ENCODE measurements at regions not wholly inside any gene's neighbourhood (a gene's known extent, or its start where the extent isn't known, plus 50 kb on each side); places are given as distances from the start of the nearest gene placed in this dataset.
A peak's percentile ranks its signal among the peaks of the same experiment; 100 is the strongest.

DNA sequence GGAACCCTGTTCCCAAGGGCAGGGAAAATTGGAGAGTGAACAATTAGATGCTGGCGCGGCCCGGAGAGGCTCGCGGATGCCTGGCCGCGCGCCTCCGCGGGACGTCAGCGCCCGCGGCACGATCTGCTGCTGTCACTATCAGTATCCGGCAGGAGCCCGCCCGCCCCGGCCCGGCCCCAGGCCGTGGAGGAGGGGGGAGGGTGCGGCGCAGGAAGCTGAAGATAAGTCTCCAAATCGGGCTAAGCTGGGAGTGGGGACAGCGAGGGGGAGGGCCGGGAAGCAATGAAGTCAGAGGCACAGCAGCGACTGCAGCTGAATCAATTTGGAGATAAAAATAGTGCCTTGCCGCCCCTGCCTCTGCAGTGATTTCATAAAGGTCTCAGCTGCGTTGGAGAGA, 441.5 kb upstream of the KLF12 start (continued):
- TF ChIP-seq FOSL2 (IDR thresholded peaks at IDR 0.05; ENCODE audit: borderline replicate concordance, low read depth) (no peak), CHD2 (IDR thresholded peaks at IDR 0.05; ENCODE audit: low read length, partially characterized antibody) (peak; percentile 92), FOXM1 (IDR thresholded peaks at IDR 0.05; ENCODE audit: low read depth) (no peak), TEAD4 (IDR thresholded peaks at IDR 0.05; ENCODE audit: borderline replicate concordance, insufficient read depth) (no peak), CTCF (IDR thresholded peaks at IDR 0.05) (no peak), MXI1 (IDR thresholded peaks at IDR 0.05; ENCODE audit: low read depth, low read length) (peak; percentile 84), RAD21 (IDR thresholded peaks at IDR 0.05; ENCODE audit: low read length) (peak; percentile 32)
- TF ChIP-seq, protein P1, sequence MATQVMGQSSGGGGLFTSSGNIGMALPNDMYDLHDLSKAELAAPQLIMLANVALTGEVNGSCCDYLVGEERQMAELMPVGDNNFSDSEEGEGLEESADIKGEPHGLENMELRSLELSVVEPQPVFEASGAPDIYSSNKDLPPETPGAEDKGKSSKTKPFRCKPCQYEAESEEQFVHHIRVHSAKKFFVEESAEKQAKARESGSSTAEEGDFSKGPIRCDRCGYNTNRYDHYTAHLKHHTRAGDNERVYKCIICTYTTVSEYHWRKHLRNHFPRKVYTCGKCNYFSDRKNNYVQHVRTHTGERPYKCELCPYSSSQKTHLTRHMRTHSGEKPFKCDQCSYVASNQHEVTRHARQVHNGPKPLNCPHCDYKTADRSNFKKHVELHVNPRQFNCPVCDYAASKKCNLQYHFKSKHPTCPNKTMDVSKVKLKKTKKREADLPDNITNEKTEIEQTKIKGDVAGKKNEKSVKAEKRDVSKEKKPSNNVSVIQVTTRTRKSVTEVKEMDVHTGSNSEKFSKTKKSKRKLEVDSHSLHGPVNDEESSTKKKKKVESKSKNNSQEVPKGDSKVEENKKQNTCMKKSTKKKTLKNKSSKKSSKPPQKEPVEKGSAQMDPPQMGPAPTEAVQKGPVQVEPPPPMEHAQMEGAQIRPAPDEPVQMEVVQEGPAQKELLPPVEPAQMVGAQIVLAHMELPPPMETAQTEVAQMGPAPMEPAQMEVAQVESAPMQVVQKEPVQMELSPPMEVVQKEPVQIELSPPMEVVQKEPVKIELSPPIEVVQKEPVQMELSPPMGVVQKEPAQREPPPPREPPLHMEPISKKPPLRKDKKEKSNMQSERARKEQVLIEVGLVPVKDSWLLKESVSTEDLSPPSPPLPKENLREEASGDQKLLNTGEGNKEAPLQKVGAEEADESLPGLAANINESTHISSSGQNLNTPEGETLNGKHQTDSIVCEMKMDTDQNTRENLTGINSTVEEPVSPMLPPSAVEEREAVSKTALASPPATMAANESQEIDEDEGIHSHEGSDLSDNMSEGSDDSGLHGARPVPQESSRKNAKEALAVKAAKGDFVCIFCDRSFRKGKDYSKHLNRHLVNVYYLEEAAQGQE (IDR thresholded peaks at IDR 0.05; ENCODE audit: low read depth, low read length) = no peak

GRCh38 chr13:74574964-74575728, 440.9 kb upstream of the KLF12 start:
- Histone ChIP-seq H3K27ac (ENCODE audit: low read depth in 2 of 2, low read length in 1 of 2) (peak overlapping the region in 1 of 2 experiments; percentile 99; a peak in 2 of 4 replicates), H3K9me3 (no peaks in the 10 kb centered on the region), H3K27me3 (ENCODE audit: insufficient read depth) (no peaks in the 10 kb centered on the region; the same call in 1 of the 2 replicates), H3K79me2 (ENCODE audit: insufficient read depth) (no peaks in the 10 kb centered on the region), H3K9me2 (no peaks in the 10 kb centered on the region), H3F3A (replicated peaks; ENCODE audit: insufficient read depth) (no peaks in the 10 kb centered on the region), H3K4me3 (ENCODE audit: low read depth in 2 of 2, low read length in 1 of 2) (peak overlapping the region; percentile 36 to 64), H3K36me3 (replicated peaks in 1 of 2; ENCODE audit: control insufficient read depth in 1 of 2, insufficient read depth in 2 of 2, low read length in 1 of 2) (no peaks in the 10 kb centered on the region), H2AFZ (ENCODE audit: low read depth) (peak overlapping the region; percentile 67; the same call in 1 of the 2 replicates), H3K4me1 (ENCODE audit: control insufficient read depth in 1 of 2, insufficient read depth in 2 of 2, low read depth in 1 of 2, low read length in 1 of 2) (peaks cover 0 to 15% of the 10 kb centered on the region in 2 experiments; a peak in 2 of 4 replicates), H3K4me2 (peak overlapping the region; percentile 79), H4K20me1 (ENCODE audit: insufficient read depth) (no peaks in the 10 kb centered on the region), H3K9ac (no peak overlapping the region)
- DNase-seq = peak; percentile 22
- CTCF ChIA-PET = interaction anchor here (0.5 to 1.9 kb wide), 4 partner anchors 14 to 645 kb away, joined by 3 to 13 read pairs (median 4); no protein-coding TSS in a partner anchor
- WGBS (ENCODE audit: low lambda C conversion rate) = 47% methylated on average over 10 of the region's 10 CpGs
- peak; percentile 88 for TF ChIP-seq RFX5 (IDR thresholded peaks at IDR 0.05; ENCODE audit: low read length)
- TF ChIP-seq MEF2A (IDR thresholded peaks at IDR 0.05; ENCODE audit: borderline replicate concordance, low read depth) = no peak
- TF ChIP-seq, protein P2, sequence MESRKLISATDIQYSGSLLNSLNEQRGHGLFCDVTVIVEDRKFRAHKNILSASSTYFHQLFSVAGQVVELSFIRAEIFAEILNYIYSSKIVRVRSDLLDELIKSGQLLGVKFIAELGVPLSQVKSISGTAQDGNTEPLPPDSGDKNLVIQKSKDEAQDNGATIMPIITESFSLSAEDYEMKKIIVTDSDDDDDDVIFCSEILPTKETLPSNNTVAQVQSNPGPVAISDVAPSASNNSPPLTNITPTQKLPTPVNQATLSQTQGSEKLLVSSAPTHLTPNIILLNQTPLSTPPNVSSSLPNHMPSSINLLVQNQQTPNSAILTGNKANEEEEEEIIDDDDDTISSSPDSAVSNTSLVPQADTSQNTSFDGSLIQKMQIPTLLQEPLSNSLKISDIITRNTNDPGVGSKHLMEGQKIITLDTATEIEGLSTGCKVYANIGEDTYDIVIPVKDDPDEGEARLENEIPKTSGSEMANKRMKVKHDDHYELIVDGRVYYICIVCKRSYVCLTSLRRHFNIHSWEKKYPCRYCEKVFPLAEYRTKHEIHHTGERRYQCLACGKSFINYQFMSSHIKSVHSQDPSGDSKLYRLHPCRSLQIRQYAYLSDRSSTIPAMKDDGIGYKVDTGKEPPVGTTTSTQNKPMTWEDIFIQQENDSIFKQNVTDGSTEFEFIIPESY (IDR thresholded peaks at IDR 0.05; ENCODE audit: borderline replicate concordance, low read depth) = no peak
- TF ChIP-seq RXRA (IDR thresholded peaks at IDR 0.05; ENCODE audit: borderline replicate concordance, low read depth) = no peak
- no peak for TF ChIP-seq MXI1 (IDR thresholded peaks at IDR 0.05; ENCODE audit: low read depth, low read length)
- TF ChIP-seq FOXJ3 (CRISPR knock-in tag; IDR thresholded peaks at IDR 0.05) = no peak
- POLR2A ChIA-PET = interaction anchor here (0.9 to 1.6 kb wide), 3 partner anchors 14 to 286 kb away, joined by 3 to 12 read pairs (median 7); no protein-coding TSS in a partner anchor
